Dedifferentiated amniotic fluid mesenchymal stem cell (primary cell): ENCODE measurements at regions not wholly inside any gene's neighbourhood (a gene's known extent, or its start where the extent isn't known, plus 50 kb on each side); places are given as distances from the start of the nearest gene placed in this dataset.
A peak's percentile ranks its signal among the peaks of the same experiment; 100 is the strongest.
"Not testable (repeated sequence)": the region's sequence is repeated elsewhere in the genome, so short reads cannot be mapped to it uniquely, and the experiment has no call there.

Source experiments
- DNase-seq: peaks from one replicate; pipeline ENCODE4 v3.0.0-alpha.2; 2016; ENCODE audit errors: extremely low spot score

GRCh38 chr13:67557642-67558241 lies 327.6 kb upstream of the PCDH9 start:
- DNase-seq: no peak

- DNase-seq: no peak
Measured at GRCh38 chr13:67557118-67557517, 327.0 kb upstream of the PCDH9 start.

GRCh38 chr13:67554746-67555452 lies 324.8 kb upstream of the PCDH9 start:
- DNase-seq: no peak

- no peak for DNase-seq
Measured at GRCh38 chr13:67554286-67554685, 324.1 kb upstream of the PCDH9 start.

GRCh38 chr13:67549331-67549730 lies 319.2 kb upstream of the PCDH9 start:
- DNase-seq: no peak

GRCh38 chr13:67538906-67539305 lies 308.8 kb upstream of the PCDH9 start:
- no peak for DNase-seq

- no peak for DNase-seq
Measured at GRCh38 chr13:67520886-67521285, 290.8 kb upstream of the PCDH9 start.

GRCh38 chr13:67519356-67519755 lies 289.2 kb upstream of the PCDH9 start:
- no peak for DNase-seq

- DNase-seq: no peak
Measured at GRCh38 chr13:67518785-67519184, 288.6 kb upstream of the PCDH9 start.

GRCh38 chr13:67515895-67516294 lies 285.8 kb upstream of the PCDH9 start:
- peak; percentile 65 for DNase-seq

- DNase-seq: no peak
Measured at GRCh38 chr13:67509018-67509417, 278.9 kb upstream of the PCDH9 start.

- DNase-seq: not testable (repeated sequence)
Measured at GRCh38 chr13:67508275-67508674, 278.1 kb upstream of the PCDH9 start.

- DNase-seq: no peak
Measured at GRCh38 chr13:67506407-67506806, 276.3 kb upstream of the PCDH9 start.

GRCh38 chr13:67505376-67505775 lies 275.2 kb upstream of the PCDH9 start:
- DNase-seq: no peak

- DNase-seq: no peak
Measured at GRCh38 chr13:67498948-67499347, 268.8 kb upstream of the PCDH9 start.

GRCh38 chr13:67493835-67494234 lies 263.7 kb upstream of the PCDH9 start:
- DNase-seq: no peak

GRCh38 chr13:67489016-67489415 lies 258.9 kb upstream of the PCDH9 start:
- DNase-seq: no peak

GRCh38 chr13:67481445-67481844 lies 251.3 kb upstream of the PCDH9 start:
- no peak for DNase-seq

- no peak for DNase-seq
Measured at GRCh38 chr13:67474115-67474514, 244.0 kb upstream of the PCDH9 start.

- DNase-seq: no peak
Measured at GRCh38 chr13:67469623-67470022, 239.5 kb upstream of the PCDH9 start.

- no peak for DNase-seq
Measured at GRCh38 chr13:67466569-67466968, 236.4 kb upstream of the PCDH9 start.

GRCh38 chr13:67464154-67464553 lies 234.0 kb upstream of the PCDH9 start:
- no peak for DNase-seq

- DNase-seq: no peak
Measured at GRCh38 chr13:67462098-67462497, 232.0 kb upstream of the PCDH9 start.

GRCh38 chr13:67452526-67452925 lies 222.4 kb upstream of the PCDH9 start:
- not testable (repeated sequence) for DNase-seq
